GM21423 (cell line): ENCODE measurements at regions not wholly inside any gene's neighbourhood (a gene's known extent, or its start where the extent isn't known, plus 50 kb on each side); places are given as distances from the start of the nearest gene placed in this dataset.
"Not testable (repeated sequence)": the region's sequence is repeated elsewhere in the genome, so short reads cannot be mapped to it uniquely, and the experiment has no call there.

Experiments used
- ATAC-seq: cut with Tn5 transposase; IDR thresholded peaks from one replicate; pipeline ENCODE4 v1.9.1; 2021; ENCODE audit warnings: mild to moderate bottlenecking, moderate library complexity; ENCODE audit not compliant: unreplicated experiment

GRCh38 chr5:98030273-98030672 lies 743.2 kb upstream of the RGMB start:
- not testable (repeated sequence) for ATAC-seq

- ATAC-seq = not testable (repeated sequence)
Observed at GRCh38 chr5:98031036-98031435, 742.4 kb upstream of the RGMB start.

- ATAC-seq = no peak
Observed at GRCh38 chr5:98031496-98031895, 742.0 kb upstream of the RGMB start.

GRCh38 chr5:98031926-98032325 lies 741.5 kb upstream of the RGMB start:
- ATAC-seq = no peak

- ATAC-seq = no peak
Observed at GRCh38 chr5:98041661-98042060, 731.8 kb upstream of the RGMB start.

GRCh38 chr5:98042521-98042920 lies 730.9 kb upstream of the RGMB start:
- no peak for ATAC-seq

GRCh38 chr5:98042961-98043360 lies 730.5 kb upstream of the RGMB start:
- ATAC-seq = no peak

- no peak for ATAC-seq
Observed at GRCh38 chr5:98050583-98050982, 722.9 kb upstream of the RGMB start.

- ATAC-seq = no peak
Observed at GRCh38 chr5:98053170-98053569, 720.3 kb upstream of the RGMB start.

GRCh38 chr5:98060148-98060547 lies 713.3 kb upstream of the RGMB start:
- no peak for ATAC-seq

GRCh38 chr5:98064118-98064685 lies 709.3 kb upstream of the RGMB start:
- no peak for ATAC-seq

- ATAC-seq = no peak
Observed at GRCh38 chr5:98065261-98065909, 708.1 kb upstream of the RGMB start.

- no peak for ATAC-seq
Observed at GRCh38 chr5:98066910-98067309, 706.6 kb upstream of the RGMB start.

- peak; percentile 61 for ATAC-seq
Observed at GRCh38 chr5:98069876-98070512, 703.5 kb upstream of the RGMB start.

- ATAC-seq = no peak
Observed at GRCh38 chr5:98072921-98073320, 700.5 kb upstream of the RGMB start.

- no peak for ATAC-seq
Observed at GRCh38 chr5:98076501-98076900, 697.0 kb upstream of the RGMB start.

- ATAC-seq = no peak
Observed at GRCh38 chr5:98085593-98085992, 687.9 kb upstream of the RGMB start.

- no peak for ATAC-seq
Observed at GRCh38 chr5:98095072-98095471, 678.4 kb upstream of the RGMB start.

GRCh38 chr5:98096155-98096554 lies 677.3 kb upstream of the RGMB start:
- ATAC-seq = no peak

- ATAC-seq = no peak
Observed at GRCh38 chr5:98099448-98100105, 673.9 kb upstream of the RGMB start.

- no peak for ATAC-seq
Observed at GRCh38 chr5:98101131-98101530, 672.3 kb upstream of the RGMB start.

- no peak for ATAC-seq
Observed at GRCh38 chr5:98102936-98103335, 670.5 kb upstream of the RGMB start.
